Activated CD4-positive, alpha-beta memory T cell treated with anti-CD3 and anti-CD28 coated beads for 36 hours (primary cell): ENCODE measurements at regions not wholly inside any gene's neighbourhood (a gene's known extent, or its start where the extent isn't known, plus 50 kb on each side); places are given as distances from the start of the nearest gene placed in this dataset.
"Not testable (repeated sequence)": the region's sequence is repeated elsewhere in the genome, so short reads cannot be mapped to it uniquely, and the experiment has no call there.

Experiments
- CTCF ChIA-PET: fragments of 350-600 bp; sonication (Branson Sonifier 250); formaldehyde crosslinking; loops from one replicate; lab custom pipeline; 2021; ENCODE audit warnings: antibody characterized with exemption, inconsistent platforms; lab: Charles Lee
- POLR2A ChIA-PET: fragments of 350-600 bp; sonication (Branson Sonifier 250); formaldehyde crosslinking; loops from one replicate; lab custom pipeline; 2021; ENCODE audit warnings: antibody characterized with exemption; lab: Charles Lee
- DNase-seq: peaks from one replicate; pipeline ENCODE4 v3.0.0-alpha.2; 2020
- H3K27ac Mint-ChIP-seq: one replicate; pipeline ENCODE4 v1.8.0; 2021; ENCODE audit warnings: mixed read lengths
- H3K27me3 Mint-ChIP-seq: one replicate; pipeline ENCODE4 v1.8.0; 2021; ENCODE audit warnings: mixed read lengths
- H3K36me3 Mint-ChIP-seq: one replicate; pipeline ENCODE4 v1.8.0; 2021; ENCODE audit warnings: mixed read lengths
- H3K4me1 Mint-ChIP-seq: one replicate; pipeline ENCODE4 v1.8.0; 2021; ENCODE audit warnings: low read depth, mixed read lengths
- H3K4me3 Mint-ChIP-seq: one replicate; pipeline ENCODE4 v1.8.0; 2021; ENCODE audit warnings: mild to moderate bottlenecking, mixed read lengths
- H3K9me3 Mint-ChIP-seq: one replicate; pipeline ENCODE4 v1.8.0; 2021; ENCODE audit warnings: mixed read lengths
- intact Hi-C: fragments of 100-400 bp; cut with micrococcal nuclease; formaldehyde crosslinking; loops from one replicate; pipeline ENCODE4 v1.15.1; 2023

- Mint-ChIP-seq H3K4me1 (no peaks in the 10 kb centered on the region), H3K27me3 (no peaks in the 10 kb centered on the region), H3K4me3 (no peak overlapping the region), H3K27ac (no peak overlapping the region), H3K9me3 (peaks cover 8% of the 10 kb centered on the region), H3K36me3 (no peaks in the 10 kb centered on the region)
- intact Hi-C loops: no loop called here
- POLR2A ChIA-PET: no interaction called here
- CTCF ChIA-PET: no interaction called here
- DNase-seq: no peak
These were observed 339.2 kb downstream of the ADGRL2 start for GRCh38 chr1:82139751-82140468.

DNA sequence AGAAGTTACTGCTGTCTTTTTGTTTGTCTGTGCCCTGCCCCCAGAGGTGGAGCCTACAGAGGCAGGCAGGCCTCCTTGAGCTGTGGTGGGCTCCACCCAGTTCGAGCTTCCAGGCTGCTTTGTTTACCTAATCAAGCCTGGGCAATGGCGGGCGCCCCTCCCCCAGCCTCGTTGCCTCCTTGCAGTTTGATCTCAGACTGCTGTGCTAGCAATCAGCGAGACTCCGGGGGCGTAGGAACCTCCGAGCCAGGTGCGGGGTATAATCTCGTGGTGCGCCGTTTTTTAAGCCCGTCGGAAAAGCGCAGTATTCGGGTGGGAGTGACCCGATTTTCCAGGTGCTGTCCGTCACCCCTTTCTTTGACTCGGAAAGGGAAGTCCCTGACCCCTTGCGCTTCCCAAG is 335.6 kb downstream of the ADGRL2 start:
- not testable (repeated sequence) for H3K4me3 Mint-ChIP-seq

DNA sequence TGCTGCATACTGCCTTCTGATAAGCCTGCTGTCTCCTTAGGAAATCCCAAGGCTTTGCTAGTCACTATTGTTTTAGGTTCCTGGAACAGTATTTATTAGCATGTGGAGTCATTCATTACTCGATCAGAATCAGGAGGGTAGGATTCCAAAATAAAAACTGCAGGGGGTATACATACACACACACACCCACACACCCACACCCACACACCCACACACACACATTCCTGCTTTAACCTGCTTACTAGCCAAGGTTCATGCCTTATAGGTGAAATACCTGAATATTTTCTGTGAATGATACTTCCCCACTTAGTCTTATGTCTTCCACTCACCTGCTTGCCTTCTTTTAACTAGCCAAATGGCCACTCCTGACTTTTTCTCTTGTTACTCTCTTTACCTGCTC is 325.1 kb downstream of the ADGRL2 start:
- Mint-ChIP-seq H3K4me3 (no peak overlapping the region), H3K4me1 (no peaks in the 10 kb centered on the region), H3K27me3 (no peaks in the 10 kb centered on the region), H3K27ac (no peak overlapping the region), H3K9me3 (no peaks in the 10 kb centered on the region), H3K36me3 (no peaks in the 10 kb centered on the region)
- POLR2A ChIA-PET: no interaction called here
- CTCF ChIA-PET: no interaction called here
- DNase-seq: no peak
- intact Hi-C loops: no loop called here

More for the DNA sequence above, 335.6 kb downstream of the ADGRL2 start:
- CTCF ChIA-PET, H3K27me3 Mint-ChIP-seq, DNase-seq, H3K4me1 Mint-ChIP-seq, H3K27ac Mint-ChIP-seq, H3K36me3 Mint-ChIP-seq, H3K9me3 Mint-ChIP-seq, POLR2A ChIA-PET, intact Hi-C loops: not testable (repeated sequence)

DNA sequence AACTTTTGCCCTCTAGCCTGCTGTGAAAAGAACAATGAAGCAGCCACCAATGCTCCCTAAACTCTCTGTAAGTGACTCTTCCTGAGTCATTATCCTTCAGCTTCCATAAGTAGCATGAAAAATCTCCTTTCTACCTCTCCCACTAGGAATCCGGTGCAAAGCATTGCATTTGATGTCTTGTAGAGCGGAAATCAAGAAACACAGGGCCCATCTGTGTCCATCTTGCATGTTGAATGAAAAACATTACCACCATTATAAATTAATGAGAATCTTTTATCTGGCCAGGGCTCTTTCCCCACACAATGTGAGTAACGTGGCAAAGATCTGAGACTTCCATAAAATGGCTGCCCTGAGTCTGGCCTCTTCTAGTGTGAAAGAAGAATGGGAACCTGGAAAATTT is 324.4 kb downstream of the ADGRL2 start:
- no peak for DNase-seq
- CTCF ChIA-PET: no interaction called here
- intact Hi-C loops: no loop called here
- Mint-ChIP-seq H3K27ac (no peak overlapping the region), H3K4me1 (no peaks in the 10 kb centered on the region), H3K9me3 (no peaks in the 10 kb centered on the region), H3K36me3 (no peaks in the 10 kb centered on the region), H3K4me3 (no peak overlapping the region), H3K27me3 (no peaks in the 10 kb centered on the region)
- POLR2A ChIA-PET: no interaction called here

GRCh38 chr1:82121421-82121820 is 320.7 kb downstream of the ADGRL2 start:
- no peak for DNase-seq
- Mint-ChIP-seq H3K27ac (no peak overlapping the region), H3K36me3 (no peaks in the 10 kb centered on the region), H3K9me3 (no peaks in the 10 kb centered on the region), H3K4me1 (no peaks in the 10 kb centered on the region), H3K27me3 (no peaks in the 10 kb centered on the region), H3K4me3 (no peak overlapping the region)
- POLR2A ChIA-PET: no interaction called here
- intact Hi-C loops: no loop called here
- CTCF ChIA-PET: no interaction called here

DNA sequence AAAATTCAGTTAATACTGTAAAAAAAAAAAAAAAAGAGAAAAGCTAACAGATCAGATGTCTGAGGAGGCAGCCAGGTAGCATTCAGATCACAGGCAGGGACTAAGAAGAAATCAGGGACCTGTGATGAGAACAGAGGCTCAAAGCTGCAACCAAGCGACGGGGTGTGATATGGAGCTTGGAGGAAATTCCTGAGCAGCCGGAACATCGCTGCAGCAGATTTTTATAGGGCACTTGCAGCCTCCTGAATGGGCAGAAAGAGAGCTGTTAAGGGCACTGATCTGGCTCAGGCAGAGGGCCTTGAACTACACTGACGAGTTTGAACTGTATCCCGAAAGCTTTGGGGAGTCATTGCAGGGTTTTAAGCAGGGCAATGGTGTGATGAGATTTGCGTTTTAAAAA is 315.4 kb downstream of the ADGRL2 start:
- POLR2A ChIA-PET: no interaction called here
- no peaks in the 10 kb centered on the region for H3K4me1 Mint-ChIP-seq
- no peak for DNase-seq
- no peak overlapping the region for H3K27ac Mint-ChIP-seq
- H3K9me3 Mint-ChIP-seq: no peaks in the 10 kb centered on the region
- intact Hi-C loops: no loop called here
- no peak overlapping the region for H3K4me3 Mint-ChIP-seq
- H3K27me3 Mint-ChIP-seq: no peaks in the 10 kb centered on the region
- CTCF ChIA-PET: no interaction called here
- no peaks in the 10 kb centered on the region for H3K36me3 Mint-ChIP-seq

DNA sequence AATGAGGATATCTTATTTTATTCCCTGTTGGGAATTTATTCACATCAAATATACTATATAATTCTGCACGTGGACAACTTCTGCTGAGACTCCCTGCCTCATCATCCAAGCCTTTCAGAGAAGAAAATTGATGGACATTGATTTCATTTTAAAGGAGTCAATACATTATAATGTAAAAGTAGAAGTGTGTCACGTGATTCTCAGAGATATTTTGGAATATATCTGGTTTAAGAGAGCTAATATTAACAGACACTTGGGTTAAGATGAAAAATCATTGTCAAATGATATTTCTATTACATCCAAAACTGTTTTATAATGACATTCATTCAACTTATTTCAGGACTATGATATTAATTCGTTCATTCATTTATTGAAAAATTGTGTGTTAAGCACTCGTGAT is 314.2 kb downstream of the ADGRL2 start:
- Mint-ChIP-seq H3K27ac (no peak overlapping the region), H3K36me3 (no peaks in the 10 kb centered on the region), H3K27me3 (no peaks in the 10 kb centered on the region), H3K4me1 (no peaks in the 10 kb centered on the region), H3K4me3 (no peak overlapping the region), H3K9me3 (no peaks in the 10 kb centered on the region)
- DNase-seq: no peak
- intact Hi-C loops: no loop called here
- POLR2A ChIA-PET: no interaction called here
- CTCF ChIA-PET: no interaction called here

DNA sequence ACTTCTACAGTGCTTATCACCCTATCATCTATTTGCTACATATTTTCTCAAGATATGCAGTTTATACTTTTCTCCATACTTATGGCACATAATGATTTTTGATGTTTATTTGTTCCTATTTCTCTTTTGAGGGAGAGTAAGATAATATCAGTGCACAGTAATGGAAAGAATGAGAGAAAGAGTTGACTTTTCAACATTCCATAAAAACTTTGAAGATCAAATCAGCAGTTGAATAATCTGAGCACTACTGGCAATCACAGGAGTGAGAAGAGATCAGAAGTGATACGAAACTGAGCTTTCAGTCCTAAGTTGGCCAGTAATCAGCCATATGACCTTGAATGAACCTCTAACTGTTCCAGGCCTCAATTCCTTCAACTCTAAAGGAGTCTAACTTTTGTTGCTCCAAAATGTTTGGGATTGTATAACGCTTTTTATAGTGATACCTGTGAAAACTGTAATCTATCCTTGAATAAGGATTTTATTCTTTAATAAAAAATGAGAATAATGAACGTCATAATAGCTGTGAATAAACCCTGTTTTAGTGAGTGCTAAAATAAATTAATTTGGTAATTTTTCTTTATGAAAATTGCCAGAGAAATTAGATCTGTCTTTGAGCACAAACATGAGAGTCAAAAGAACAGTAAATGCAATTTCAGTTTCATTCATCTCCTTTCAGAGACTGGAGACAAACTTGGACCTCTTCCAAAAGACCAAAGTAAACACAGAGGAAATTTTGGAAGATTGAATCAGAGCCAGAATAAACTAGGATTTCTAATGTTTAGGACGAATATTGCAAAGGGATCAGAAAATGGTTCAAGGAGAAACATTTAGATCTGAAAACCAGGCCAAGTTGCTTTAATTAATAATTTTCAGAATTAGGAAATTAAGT is 309.9 kb downstream of the ADGRL2 start:
- intact Hi-C loops: no loop called here
- CTCF ChIA-PET: interaction anchor here (0.8 kb wide), 1 partner anchor 14 kb away, joined by 4 read pairs; no protein-coding TSS in a partner anchor
- no peaks in the 10 kb centered on the region for H3K36me3 Mint-ChIP-seq
- H3K27ac Mint-ChIP-seq: no peak overlapping the region
- no peaks in the 10 kb centered on the region for H3K9me3 Mint-ChIP-seq
- H3K4me3 Mint-ChIP-seq: no peak overlapping the region
- POLR2A ChIA-PET: no interaction called here
- DNase-seq: no peak
- H3K27me3 Mint-ChIP-seq: no peaks in the 10 kb centered on the region
- H3K4me1 Mint-ChIP-seq: no peaks in the 10 kb centered on the region

DNA sequence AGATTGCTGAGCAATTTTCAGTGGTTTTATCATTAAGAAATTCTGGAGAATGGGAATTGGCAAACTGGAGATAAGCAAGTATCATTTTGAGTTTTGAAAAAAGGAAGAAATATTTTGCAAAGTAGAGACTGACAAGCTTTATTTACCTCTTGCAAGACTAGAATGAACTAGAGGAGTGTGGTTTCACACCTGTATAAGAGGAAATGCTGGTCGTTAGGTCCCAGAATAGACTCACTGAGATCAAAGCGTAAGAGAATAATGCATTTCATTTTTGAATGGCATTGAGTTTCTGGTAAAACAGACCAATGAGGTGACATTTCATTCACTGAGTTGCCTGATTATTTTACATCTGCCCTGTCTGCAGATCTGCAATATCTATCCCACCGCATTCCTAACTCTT is 308.1 kb downstream of the ADGRL2 start:
- Mint-ChIP-seq H3K27ac (no peak overlapping the region), H3K9me3 (peaks cover 5% of the 10 kb centered on the region), H3K36me3 (no peaks in the 10 kb centered on the region), H3K4me1 (no peaks in the 10 kb centered on the region), H3K4me3 (no peak overlapping the region), H3K27me3 (no peaks in the 10 kb centered on the region)
- intact Hi-C loops: no loop called here
- CTCF ChIA-PET: no interaction called here
- no peak for DNase-seq
- POLR2A ChIA-PET: no interaction called here

- Mint-ChIP-seq H3K4me3 (no peak overlapping the region), H3K27ac (no peak overlapping the region), H3K27me3 (no peaks in the 10 kb centered on the region), H3K4me1 (no peaks in the 10 kb centered on the region), H3K36me3 (no peaks in the 10 kb centered on the region), H3K9me3 (peaks cover 5% of the 10 kb centered on the region)
- POLR2A ChIA-PET: no interaction called here
- intact Hi-C loops: no loop called here
- CTCF ChIA-PET: no interaction called here
- DNase-seq: no peak
These were observed 305.9 kb downstream of the ADGRL2 start for GRCh38 chr1:82106672-82107071.

- ChIA-PET POLR2A (no interaction called here), CTCF (no interaction called here)
- DNase-seq: no peak
- Mint-ChIP-seq H3K27me3 (no peaks in the 10 kb centered on the region), H3K27ac (no peak overlapping the region), H3K36me3 (no peaks in the 10 kb centered on the region), H3K4me3 (no peak overlapping the region), H3K4me1 (no peaks in the 10 kb centered on the region), H3K9me3 (no peaks in the 10 kb centered on the region)
- intact Hi-C loops: no loop called here
These were observed 298.4 kb downstream of the ADGRL2 start for GRCh38 chr1:82099170-82099569.

DNA sequence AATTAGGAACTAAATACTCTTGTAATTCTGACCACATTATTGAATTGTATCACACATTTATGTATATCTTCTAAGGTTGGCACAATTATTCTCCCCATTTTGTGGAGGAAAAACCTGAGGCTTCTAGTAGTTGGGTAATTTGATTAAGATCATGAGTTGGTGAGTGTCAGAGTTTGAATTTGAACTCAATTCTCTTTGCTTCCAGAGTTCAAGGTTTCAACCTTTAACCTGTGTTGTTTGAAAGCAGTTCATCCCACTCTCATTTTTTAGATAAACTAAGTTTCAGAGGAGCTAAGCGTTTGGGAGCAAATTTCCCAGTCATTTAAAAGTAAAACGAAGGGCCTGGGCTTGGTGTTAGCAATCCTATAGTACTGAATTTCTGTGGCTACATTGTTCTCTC is 293.4 kb downstream of the ADGRL2 start:
- no peaks in the 10 kb centered on the region for H3K9me3 Mint-ChIP-seq
- no peak overlapping the region for H3K4me3 Mint-ChIP-seq
- intact Hi-C loops: no loop called here
- ChIA-PET POLR2A (no interaction called here), CTCF (no interaction called here)
- H3K36me3 Mint-ChIP-seq: no peaks in the 10 kb centered on the region
- H3K27ac Mint-ChIP-seq: no peak overlapping the region
- no peaks in the 10 kb centered on the region for H3K27me3 Mint-ChIP-seq
- DNase-seq: no peak
- H3K4me1 Mint-ChIP-seq: no peaks in the 10 kb centered on the region

DNA sequence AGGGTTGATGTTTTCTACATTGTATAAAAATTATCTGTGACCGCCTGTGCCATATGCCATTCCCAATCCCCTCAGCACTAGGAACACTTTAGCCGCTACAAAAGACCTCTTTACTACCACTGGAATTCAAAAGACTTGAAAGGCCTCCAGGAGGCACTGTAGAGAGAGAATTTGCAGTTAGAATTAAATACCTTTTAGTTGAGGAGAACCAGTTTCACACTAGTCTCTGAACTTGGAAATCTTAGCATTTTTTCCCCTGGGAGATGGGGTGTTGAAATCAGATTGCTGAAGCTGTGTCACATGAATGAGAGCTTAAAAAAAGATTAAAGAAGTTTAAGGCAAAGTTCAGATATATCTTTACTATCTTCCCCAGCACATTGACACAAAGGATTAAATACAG is 291.0 kb downstream of the ADGRL2 start:
- Mint-ChIP-seq H3K36me3 (no peaks in the 10 kb centered on the region), H3K9me3 (no peaks in the 10 kb centered on the region), H3K27me3 (no peaks in the 10 kb centered on the region), H3K4me1 (no peaks in the 10 kb centered on the region), H3K4me3 (no peak overlapping the region), H3K27ac (no peak overlapping the region)
- POLR2A ChIA-PET: no interaction called here
- CTCF ChIA-PET: interaction anchor here (0.6 kb wide), 1 partner anchor 1269 kb away, joined by 3 read pairs; no protein-coding TSS in a partner anchor
- intact Hi-C loops: no loop called here
- no peak for DNase-seq
